ENCODE measurements at regions not wholly inside any gene's neighbourhood (a gene's known extent, or its start where the extent isn't known, plus 50 kb on each side); places are given as distances from the start of the nearest gene placed in this dataset.

DNA sequence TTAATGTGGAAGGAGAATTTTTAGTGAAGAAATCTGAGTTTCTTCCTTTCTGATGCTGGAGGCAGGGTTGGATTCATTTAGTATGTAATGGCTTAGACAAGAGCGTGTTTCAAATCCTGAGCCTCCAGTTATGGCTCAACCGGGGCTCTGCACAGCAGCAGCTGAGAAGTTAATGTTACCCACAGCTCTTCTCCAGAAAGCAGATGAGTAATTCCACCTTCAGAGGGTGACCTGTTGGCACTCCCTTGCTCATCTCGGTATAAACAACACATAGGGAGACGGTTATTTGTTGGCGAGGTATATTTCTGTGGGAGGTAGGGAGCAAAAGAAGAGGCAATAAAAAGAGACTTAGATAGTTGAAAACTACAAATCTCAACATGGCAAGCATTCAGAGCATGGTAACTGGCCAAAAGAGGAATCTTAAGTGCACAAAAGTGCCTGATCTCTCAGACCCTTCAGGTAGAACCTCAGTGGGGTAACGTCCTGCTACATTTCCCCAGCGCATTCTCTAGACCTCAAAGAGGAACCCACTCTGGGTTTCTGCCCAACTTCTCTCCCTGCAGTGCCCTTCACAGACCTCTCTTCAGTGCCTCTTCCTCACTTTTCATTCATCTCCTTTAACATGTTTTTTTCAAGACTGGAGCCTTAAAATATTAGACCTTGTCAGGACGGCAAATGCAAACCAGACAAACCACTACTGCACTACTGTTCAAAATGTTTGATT, 417.5 kb upstream of the ADAMTSL1 start:
- no peaks in the 10 kb centered on the region for H3K27me3 ChIP-seq (ENCODE audit: low read depth)
- DNase-seq: no peak
- H3K4me1 ChIP-seq: no peaks in the 10 kb centered on the region
- intact Hi-C loops (cut with DNase I): no loop called here
- TF ChIP-seq, protein P1, sequence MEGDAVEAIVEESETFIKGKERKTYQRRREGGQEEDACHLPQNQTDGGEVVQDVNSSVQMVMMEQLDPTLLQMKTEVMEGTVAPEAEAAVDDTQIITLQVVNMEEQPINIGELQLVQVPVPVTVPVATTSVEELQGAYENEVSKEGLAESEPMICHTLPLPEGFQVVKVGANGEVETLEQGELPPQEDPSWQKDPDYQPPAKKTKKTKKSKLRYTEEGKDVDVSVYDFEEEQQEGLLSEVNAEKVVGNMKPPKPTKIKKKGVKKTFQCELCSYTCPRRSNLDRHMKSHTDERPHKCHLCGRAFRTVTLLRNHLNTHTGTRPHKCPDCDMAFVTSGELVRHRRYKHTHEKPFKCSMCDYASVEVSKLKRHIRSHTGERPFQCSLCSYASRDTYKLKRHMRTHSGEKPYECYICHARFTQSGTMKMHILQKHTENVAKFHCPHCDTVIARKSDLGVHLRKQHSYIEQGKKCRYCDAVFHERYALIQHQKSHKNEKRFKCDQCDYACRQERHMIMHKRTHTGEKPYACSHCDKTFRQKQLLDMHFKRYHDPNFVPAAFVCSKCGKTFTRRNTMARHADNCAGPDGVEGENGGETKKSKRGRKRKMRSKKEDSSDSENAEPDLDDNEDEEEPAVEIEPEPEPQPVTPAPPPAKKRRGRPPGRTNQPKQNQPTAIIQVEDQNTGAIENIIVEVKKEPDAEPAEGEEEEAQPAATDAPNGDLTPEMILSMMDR (IDR thresholded peaks at IDR 0.05): no peak
- H3K27ac ChIP-seq: no peak overlapping the region
- H3K4me3 ChIP-seq: no peak overlapping the region
- H3K9me3 ChIP-seq: no peaks in the 10 kb centered on the region
- ATAC-seq: no peak
- no peaks in the 10 kb centered on the region for H3K36me3 ChIP-seq

DNA sequence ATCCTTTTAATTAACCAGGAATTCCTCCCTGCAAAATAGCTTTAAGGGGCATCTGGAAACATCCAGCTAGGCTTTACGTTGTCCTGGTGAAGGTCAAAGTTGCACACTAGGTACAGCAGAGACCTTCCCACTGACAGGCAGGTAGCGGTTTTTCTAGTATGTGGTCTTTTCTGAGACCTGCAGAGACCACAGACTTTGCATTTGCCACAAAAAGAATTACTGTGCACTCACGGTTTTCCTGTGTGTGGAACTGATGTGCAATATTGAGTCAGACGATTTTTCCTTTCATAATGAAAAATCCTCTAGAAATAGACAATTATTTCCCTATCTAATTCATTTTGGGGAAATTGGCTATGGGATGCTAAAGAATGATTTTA, 417.0 kb upstream of the ADAMTSL1 start:
- Histone ChIP-seq H3K27me3 (ENCODE audit: low read depth) (no peaks in the 10 kb centered on the region), H3K27ac (no peak overlapping the region), H3K9me3 (no peaks in the 10 kb centered on the region), H3K4me3 (no peak overlapping the region), H3K36me3 (no peaks in the 10 kb centered on the region), H3K4me1 (no peaks in the 10 kb centered on the region)
- intact Hi-C loops (cut with DNase I): no loop called here
- DNase-seq (no peak), ATAC-seq (no peak)
- TF ChIP-seq, protein P1 (IDR thresholded peaks at IDR 0.05): no peak

DNA sequence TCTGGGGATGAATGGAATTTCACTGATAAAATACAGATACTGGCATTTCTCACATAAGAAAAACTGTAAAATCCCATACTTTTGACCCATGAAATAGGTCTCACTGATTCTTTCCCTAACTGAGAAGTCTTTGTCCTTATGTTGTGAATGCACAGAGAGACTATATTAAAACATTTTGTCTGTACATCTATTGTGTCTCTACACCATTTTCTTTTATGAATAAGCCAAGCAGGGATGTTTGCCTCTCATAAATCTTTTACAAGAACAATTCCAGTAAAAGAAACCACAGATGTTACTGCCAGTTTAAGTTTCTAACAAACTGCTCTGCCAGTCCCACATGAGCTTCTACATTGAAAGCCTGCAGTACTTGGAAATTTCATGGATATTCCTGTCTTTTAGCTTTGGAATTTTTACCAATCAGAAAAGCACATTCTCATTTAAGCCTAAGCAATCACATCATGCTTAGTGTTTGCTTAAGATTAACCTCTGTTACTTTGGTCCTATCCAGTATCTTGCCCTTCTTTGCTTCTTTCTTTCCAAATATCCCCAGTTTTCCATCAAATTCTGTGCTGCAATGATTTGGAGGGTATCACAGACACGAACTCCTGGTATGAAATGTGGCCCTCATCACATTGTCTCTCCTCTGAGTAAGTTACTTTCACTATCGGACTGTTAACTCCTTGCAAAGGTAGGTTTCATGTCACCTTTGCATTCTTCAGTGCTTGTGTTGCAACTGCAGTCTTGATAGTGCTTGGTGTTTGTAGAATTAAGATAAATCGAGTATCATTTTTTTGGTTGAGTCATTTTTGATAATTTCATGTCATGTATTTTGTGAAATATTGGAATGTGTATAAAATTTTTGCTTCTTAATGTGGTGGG, 415.1 kb upstream of the ADAMTSL1 start:
- no peak overlapping the region for H3K27ac ChIP-seq
- intact Hi-C loops (cut with DNase I): no loop called here
- H3K9me3 ChIP-seq: no peaks in the 10 kb centered on the region
- H3K36me3 ChIP-seq: no peaks in the 10 kb centered on the region
- no peaks in the 10 kb centered on the region for H3K4me1 ChIP-seq
- TF ChIP-seq, protein P1 (IDR thresholded peaks at IDR 0.05): no peak
- ATAC-seq (no peak), DNase-seq (no peak)
- no peak overlapping the region for H3K4me3 ChIP-seq
- H3K27me3 ChIP-seq (ENCODE audit: low read depth): no peaks in the 10 kb centered on the region

DNA sequence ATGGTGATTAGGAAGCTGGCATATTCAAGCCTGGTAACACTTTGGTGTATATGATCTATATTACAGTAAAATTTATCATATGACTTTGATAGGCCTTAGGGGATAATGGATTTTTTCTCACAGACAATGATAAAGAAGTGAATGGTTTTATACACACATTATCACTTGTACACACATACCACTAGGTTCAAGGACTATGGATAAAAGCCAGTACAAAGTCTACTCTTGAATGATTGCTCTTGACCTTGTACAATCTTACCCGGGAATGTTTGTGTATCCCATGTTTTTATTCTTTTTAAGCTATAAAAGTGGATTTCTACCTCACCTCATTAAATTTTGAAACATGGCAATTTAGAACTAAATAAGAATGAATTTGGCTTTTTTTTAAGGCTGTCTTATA, 414.5 kb upstream of the ADAMTSL1 start:
- Histone ChIP-seq H3K27me3 (ENCODE audit: low read depth) (no peaks in the 10 kb centered on the region), H3K36me3 (no peaks in the 10 kb centered on the region), H3K27ac (no peak overlapping the region), H3K4me1 (no peaks in the 10 kb centered on the region), H3K4me3 (no peak overlapping the region), H3K9me3 (no peaks in the 10 kb centered on the region)
- ATAC-seq (peak in 1 of 2 donors; percentile 73), DNase-seq (no peak)
- intact Hi-C loops (cut with DNase I): no loop called here
- TF ChIP-seq, protein P1 (IDR thresholded peaks at IDR 0.05): no peak

DNA sequence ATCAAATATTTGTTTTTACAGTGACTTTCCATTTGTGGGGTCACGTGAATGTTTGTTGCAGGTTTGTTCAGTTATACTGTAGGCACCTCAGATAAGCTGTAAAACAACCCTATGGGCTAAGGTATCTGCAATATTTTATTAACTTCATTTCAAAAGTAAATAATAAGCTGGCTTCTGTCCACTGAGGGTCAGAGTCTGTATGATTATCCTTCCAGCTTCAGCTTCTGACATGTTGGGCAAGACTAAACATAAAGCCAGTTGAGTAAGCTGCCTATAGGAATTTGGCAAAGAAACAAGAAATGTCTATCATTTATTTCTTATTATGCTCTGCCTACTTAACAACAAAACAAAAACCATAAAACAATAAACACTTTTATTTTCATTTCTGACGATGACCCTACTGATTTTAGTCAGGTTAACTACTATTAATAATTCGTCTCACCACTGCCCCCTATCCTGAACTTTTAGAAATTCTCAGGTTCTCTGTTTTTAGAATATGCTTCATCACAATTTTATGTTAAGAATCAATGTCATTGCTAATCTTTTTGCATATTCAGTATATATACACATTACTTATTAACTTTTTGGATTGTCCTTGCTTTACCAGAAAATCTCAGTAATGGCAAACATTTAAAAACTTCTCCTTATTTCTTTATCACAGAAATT, 413.6 kb upstream of the ADAMTSL1 start:
- DNase-seq (no peak), ATAC-seq (peak in 1 of 2 donors; percentile 11)
- no peaks in the 10 kb centered on the region for H3K4me1 ChIP-seq
- TF ChIP-seq, protein P1 (IDR thresholded peaks at IDR 0.05): no peak
- no peaks in the 10 kb centered on the region for H3K36me3 ChIP-seq
- intact Hi-C loops (cut with DNase I): no loop called here
- H3K9me3 ChIP-seq: no peaks in the 10 kb centered on the region
- H3K4me3 ChIP-seq: no peak overlapping the region
- no peaks in the 10 kb centered on the region for H3K27me3 ChIP-seq (ENCODE audit: low read depth)
- no peak overlapping the region for H3K27ac ChIP-seq
